Activated naive CD4-positive, alpha-beta T cell treated with anti-CD3 and anti-CD28 coated beads for 36 hours (primary cell): ENCODE measurements at regions not wholly inside any gene's neighbourhood (a gene's known extent, or its start where the extent isn't known, plus 50 kb on each side); places are given as distances from the start of the nearest gene placed in this dataset.

Experiments
- CTCF ChIA-PET: fragments of 350-600 bp; sonication (Branson Sonifier 250); formaldehyde crosslinking; loops from one replicate; lab custom pipeline; 2021; ENCODE audit warnings: antibody characterized with exemption; lab: Charles Lee
- DNase-seq: peaks from one replicate; pipeline ENCODE4 v3.0.0-alpha.2; 2020
- H3K27ac Mint-ChIP-seq: one replicate; pipeline ENCODE4 v1.8.0; 2021; ENCODE audit warnings: mild to moderate bottlenecking, mixed read lengths
- H3K27me3 Mint-ChIP-seq: one replicate; pipeline ENCODE4 v1.8.0; 2021; ENCODE audit warnings: low read depth, mixed read lengths
- H3K36me3 Mint-ChIP-seq: one replicate; pipeline ENCODE4 v1.8.0; 2021; ENCODE audit warnings: low read depth, mixed read lengths
- H3K4me1 Mint-ChIP-seq: one replicate; pipeline ENCODE4 v1.8.0; 2021; ENCODE audit warnings: low read depth, mixed read lengths
- H3K4me3 Mint-ChIP-seq: one replicate; pipeline ENCODE4 v1.8.0; 2021; ENCODE audit warnings: mild to moderate bottlenecking, moderate library complexity, mixed read lengths
- H3K9me3 Mint-ChIP-seq: one replicate; pipeline ENCODE4 v1.8.0; 2021; ENCODE audit warnings: mixed read lengths
- intact Hi-C: fragments of 100-400 bp; cut with micrococcal nuclease; formaldehyde crosslinking; loops from one replicate; pipeline ENCODE4 v1.15.1; 2023

- H3K9me3 Mint-ChIP-seq = no peaks in the 10 kb centered on the region
- no peaks in the 10 kb centered on the region for H3K4me1 Mint-ChIP-seq
Measured at GRCh38 chr17:56083475-56083874, 69.8 kb upstream of the ANKFN1 start.

GRCh38 chr17:56085576-56086267 lies 67.6 kb upstream of the ANKFN1 start:
- CTCF ChIA-PET = no interaction called here
- Mint-ChIP-seq H3K4me1 (no peaks in the 10 kb centered on the region), H3K27me3 (peaks cover 11% of the 10 kb centered on the region), H3K4me3 (no peak overlapping the region), H3K27ac (no peak overlapping the region), H3K9me3 (no peaks in the 10 kb centered on the region), H3K36me3 (no peaks in the 10 kb centered on the region)
- peak; percentile 5 for DNase-seq
- intact Hi-C loops = no loop called here

More at GRCh38 chr17:56083475-56083874, 69.8 kb upstream of the ANKFN1 start:
- no peak for DNase-seq
- intact Hi-C loops = no loop called here
- H3K4me3 Mint-ChIP-seq = no peak overlapping the region
- CTCF ChIA-PET = no interaction called here
- no peaks in the 10 kb centered on the region for H3K36me3 Mint-ChIP-seq
- peaks cover 11% of the 10 kb centered on the region for H3K27me3 Mint-ChIP-seq
- H3K27ac Mint-ChIP-seq = no peak overlapping the region

GRCh38 chr17:56087199-56087598 lies 66.1 kb upstream of the ANKFN1 start:
- no peak for DNase-seq
- Mint-ChIP-seq H3K36me3 (no peaks in the 10 kb centered on the region), H3K27ac (no peak overlapping the region), H3K4me3 (no peak overlapping the region), H3K9me3 (no peaks in the 10 kb centered on the region), H3K27me3 (peaks cover 8% of the 10 kb centered on the region), H3K4me1 (no peaks in the 10 kb centered on the region)
- CTCF ChIA-PET = no interaction called here
- intact Hi-C loops = no loop called here

- Mint-ChIP-seq H3K4me1 (no peaks in the 10 kb centered on the region), H3K9me3 (no peaks in the 10 kb centered on the region), H3K27me3 (peaks cover 10% of the 10 kb centered on the region), H3K36me3 (no peaks in the 10 kb centered on the region), H3K27ac (no peak overlapping the region), H3K4me3 (no peak overlapping the region)
- CTCF ChIA-PET = no interaction called here
- DNase-seq = no peak
- intact Hi-C loops = no loop called here
Measured at GRCh38 chr17:56096026-56096810, 57.1 kb upstream of the ANKFN1 start.

GRCh38 chr17:56098746-56099145 lies 54.5 kb upstream of the ANKFN1 start:
- intact Hi-C loops = no loop called here
- DNase-seq = no peak
- no peaks in the 10 kb centered on the region for H3K4me1 Mint-ChIP-seq
- no peak overlapping the region for H3K4me3 Mint-ChIP-seq
- CTCF ChIA-PET = no interaction called here
- no peak overlapping the region for H3K27ac Mint-ChIP-seq
- no peaks in the 10 kb centered on the region for H3K9me3 Mint-ChIP-seq
- no peaks in the 10 kb centered on the region for H3K36me3 Mint-ChIP-seq
- peaks cover 16% of the 10 kb centered on the region for H3K27me3 Mint-ChIP-seq

GRCh38 chr17:56099649-56100048 lies 53.6 kb upstream of the ANKFN1 start:
- no peaks in the 10 kb centered on the region for H3K36me3 Mint-ChIP-seq
- H3K27me3 Mint-ChIP-seq = peaks cover 16% of the 10 kb centered on the region
- no peak for DNase-seq
- intact Hi-C loops = no loop called here
- H3K9me3 Mint-ChIP-seq = no peaks in the 10 kb centered on the region
- no peak overlapping the region for H3K27ac Mint-ChIP-seq
- no peak overlapping the region for H3K4me3 Mint-ChIP-seq
- H3K4me1 Mint-ChIP-seq = no peaks in the 10 kb centered on the region
- CTCF ChIA-PET = no interaction called here
